NCI-H2107 treated with DMSO at 0.1 percent for 48 hours (cell line): ENCODE measurements at regions not wholly inside any gene's neighbourhood (a gene's known extent, or its start where the extent isn't known, plus 50 kb on each side); places are given as distances from the start of the nearest gene placed in this dataset.

Experiments used
- DNase-seq: peaks from one replicate; lab custom pipeline; 2025; ENCODE audit not compliant: unreplicated experiment; lab: John Stamatoyannopoulos, UW

- DNase-seq = no peak
Measured at GRCh38 chr9:12065050-12065449, 628.1 kb upstream of the TYRP1 start.

GRCh38 chr9:12065686-12066085 is 627.5 kb upstream of the TYRP1 start:
- DNase-seq = no peak

- DNase-seq = no peak
Measured at GRCh38 chr9:12066455-12067035, 626.6 kb upstream of the TYRP1 start.

- DNase-seq = no peak
Measured at GRCh38 chr9:12069366-12069765, 623.8 kb upstream of the TYRP1 start.

GRCh38 chr9:12085399-12085798 is 607.8 kb upstream of the TYRP1 start:
- no peak for DNase-seq

GRCh38 chr9:12091865-12092527 is 601.2 kb upstream of the TYRP1 start:
- no peak for DNase-seq

GRCh38 chr9:12094046-12094445 is 599.1 kb upstream of the TYRP1 start:
- no peak for DNase-seq

GRCh38 chr9:12095931-12096330 is 597.3 kb upstream of the TYRP1 start:
- no peak for DNase-seq

GRCh38 chr9:12133416-12133815 is 559.8 kb upstream of the TYRP1 start:
- no peak for DNase-seq

GRCh38 chr9:12141422-12141821 is 551.8 kb upstream of the TYRP1 start:
- no peak for DNase-seq

GRCh38 chr9:12155401-12156134 is 537.6 kb upstream of the TYRP1 start:
- no peak for DNase-seq

GRCh38 chr9:12162181-12162815 is 530.9 kb upstream of the TYRP1 start:
- DNase-seq = no peak

- no peak for DNase-seq
Measured at GRCh38 chr9:12163723-12164458, 529.3 kb upstream of the TYRP1 start.

- no peak for DNase-seq
Measured at GRCh38 chr9:12166518-12166917, 526.7 kb upstream of the TYRP1 start.

GRCh38 chr9:12170456-12170855 is 522.7 kb upstream of the TYRP1 start:
- DNase-seq = no peak

- DNase-seq = no peak
Measured at GRCh38 chr9:12178634-12179033, 514.6 kb upstream of the TYRP1 start.

- no peak for DNase-seq
Measured at GRCh38 chr9:12182806-12183205, 510.4 kb upstream of the TYRP1 start.

- no peak for DNase-seq
Measured at GRCh38 chr9:12183321-12183720, 509.9 kb upstream of the TYRP1 start.

- no peak for DNase-seq
Measured at GRCh38 chr9:12185856-12186255, 507.3 kb upstream of the TYRP1 start.

- no peak for DNase-seq
Measured at GRCh38 chr9:12191630-12192029, 501.6 kb upstream of the TYRP1 start.

- DNase-seq = no peak
Measured at GRCh38 chr9:12194731-12195130, 498.5 kb upstream of the TYRP1 start.
